CD4-positive, alpha-beta memory T cell (primary cell): ENCODE measurements at regions not wholly inside any gene's neighbourhood (a gene's known extent, or its start where the extent isn't known, plus 50 kb on each side); places are given as distances from the start of the nearest gene placed in this dataset.

Experiments
- CTCF ChIA-PET: fragments of 350-600 bp; sonication (Branson Sonifier 250); formaldehyde crosslinking; loops from one replicate; lab custom pipeline; 2021; ENCODE audit warnings: inconsistent platforms; ENCODE audit not compliant: partially characterized antibody; lab: Charles Lee
- POLR2A ChIA-PET: fragments of 350-600 bp; sonication (Branson Sonifier 250); formaldehyde crosslinking; loops from one replicate; lab custom pipeline; 2021; ENCODE audit not compliant: partially characterized antibody; lab: Charles Lee
- DNase-seq, 5 donors: peaks; one replicate each; pipeline versions ENCODE4 v3.0.0 to v3.0.0-alpha.2; 2020 to 2022; ENCODE audit warnings: mixed read lengths in 1 of 5
- H3K27ac ChIP-seq: one replicate; pipeline ENCODE4 v1.7.0; 2013; ENCODE audit warnings: low read depth, low read length
- H3K27me3 ChIP-seq: 2 replicates; pipeline ENCODE4 v1.7.0; 2013; ENCODE audit warnings: mild to moderate bottlenecking, low read length, moderate library complexity; ENCODE audit not compliant: insufficient read depth
- H3K36me3 ChIP-seq: 2 replicates; pipeline ENCODE4 v1.7.0; 2013; ENCODE audit warnings: mild to moderate bottlenecking, low read length, moderate library complexity; ENCODE audit not compliant: insufficient read depth
- H3K4me1 ChIP-seq: 2 replicates; pipeline ENCODE4 v1.7.0; 2013; ENCODE audit warnings: mild to moderate bottlenecking, low read length, moderate library complexity; ENCODE audit not compliant: insufficient read depth
- H3K4me3 ChIP-seq, 2 donors: one replicate each; pipeline ENCODE4 v1.7.0; 2013; ENCODE audit warnings: low read length in 2 of 2, mild to moderate bottlenecking in 1 of 2
- H3K9me3 ChIP-seq, 2 donors: one replicate each; pipeline ENCODE4 v1.7.0; 2013; ENCODE audit warnings: low read length in 2 of 2, control low read depth in 1 of 2; ENCODE audit not compliant: control insufficient read depth in 1 of 2
- H3K27ac Mint-ChIP-seq, 7 donors: one replicate each; pipeline ENCODE4 v1.8.0; 2020 to 2021; ENCODE audit warnings: mixed read lengths in 7 of 7, mild to moderate bottlenecking in 6 of 7, inconsistent platforms in 3 of 7, moderate library complexity in 3 of 7
- H3K27me3 Mint-ChIP-seq, 2 donors: one replicate each; pipeline ENCODE4 v1.8.0; 2020 to 2021; ENCODE audit warnings: mixed read lengths in 2 of 2
- H3K36me3 Mint-ChIP-seq, 2 donors: one replicate each; pipeline ENCODE4 v1.8.0; 2020 to 2021; ENCODE audit warnings: mixed read lengths in 2 of 2, inconsistent platforms in 1 of 2, mild to moderate bottlenecking in 1 of 2
- H3K4me1 Mint-ChIP-seq, 4 donors: one replicate each; pipeline ENCODE4 v1.8.0; 2020 to 2021; ENCODE audit warnings: mixed read lengths in 4 of 4, mild to moderate bottlenecking in 1 of 4
- H3K4me3 Mint-ChIP-seq, 8 donors: one replicate each; pipeline ENCODE4 v1.8.0; 2020 to 2021; ENCODE audit warnings: mixed read lengths in 8 of 8, mild to moderate bottlenecking in 7 of 8, moderate library complexity in 6 of 8, inconsistent platforms in 3 of 8
- H3K9me3 Mint-ChIP-seq, 8 donors: one replicate each; pipeline ENCODE4 v1.8.0; 2020 to 2021; ENCODE audit warnings: mixed read lengths in 8 of 8, mild to moderate bottlenecking in 5 of 8, inconsistent platforms in 3 of 8, moderate library complexity in 1 of 8
- intact Hi-C: fragments of 100-400 bp; cut with micrococcal nuclease; formaldehyde crosslinking; loops from one replicate; pipeline ENCODE4 v1.15.1; 2023

DNA sequence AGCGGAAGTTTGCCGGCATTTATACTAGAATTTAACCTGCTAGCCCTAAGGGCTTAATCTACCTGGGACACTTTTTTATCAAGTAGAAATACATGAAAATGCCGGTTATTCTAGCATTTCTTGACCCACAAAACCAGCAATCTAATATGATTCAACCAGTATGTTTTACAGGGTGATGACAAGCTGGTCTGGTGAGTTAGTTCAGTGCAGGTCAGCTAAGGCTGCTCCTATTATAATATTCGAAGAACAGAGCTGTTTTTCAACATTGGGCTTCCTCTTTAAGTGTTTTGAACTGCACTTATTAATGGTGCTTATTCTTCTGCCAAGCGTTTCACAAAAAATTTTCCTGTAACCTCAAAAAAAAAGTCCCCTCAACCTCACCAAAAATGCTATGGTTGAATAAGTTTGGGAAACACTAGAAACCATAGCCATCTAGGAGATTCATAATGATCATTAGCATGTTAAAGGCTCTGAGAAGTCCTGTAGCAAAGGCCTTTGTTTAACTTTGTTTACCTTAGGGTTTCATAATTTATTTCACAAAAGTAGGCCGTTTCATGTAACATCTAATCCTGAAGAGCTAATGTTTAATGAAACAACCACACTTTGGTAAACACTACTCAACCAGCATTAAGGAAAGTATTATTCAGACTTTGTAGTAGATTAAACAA lies 526.6 kb downstream of the KLF12 start:
- H3K27me3 Mint-ChIP-seq, result no peaks in the 10 kb centered on the region
- DNase-seq, result no peak
- Histone ChIP-seq H3K9me3 (no peaks in the 10 kb centered on the region), H3K4me1 (no peaks in the 10 kb centered on the region), H3K4me3 (no peak overlapping the region), H3K27me3 (no peaks in the 10 kb centered on the region), H3K36me3 (no peaks in the 10 kb centered on the region), H3K27ac (no peak overlapping the region)
- no peak overlapping the region for H3K27ac Mint-ChIP-seq
- H3K36me3 Mint-ChIP-seq, result no peaks in the 10 kb centered on the region
- peaks cover 0 to 8% (median 4%) of the 10 kb centered on the region in 8 donors for H3K9me3 Mint-ChIP-seq
- intact Hi-C loops, result no loop called here
- ChIA-PET POLR2A (no interaction called here), CTCF (no interaction called here)
- peaks cover 0 to 4% (median 2%) of the 10 kb centered on the region in 4 donors for H3K4me1 Mint-ChIP-seq
- no peak overlapping the region for H3K4me3 Mint-ChIP-seq

- Histone ChIP-seq H3K36me3 (no peaks in the 10 kb centered on the region), H3K4me3 (no peak overlapping the region), H3K4me1 (no peaks in the 10 kb centered on the region), H3K9me3 (no peaks in the 10 kb centered on the region), H3K27ac (no peak overlapping the region), H3K27me3 (no peaks in the 10 kb centered on the region)
- ChIA-PET CTCF (interaction anchor here (1.0 kb wide), 1 partner anchor 13 kb away, joined by 3 read pairs; no protein-coding TSS in a partner anchor), POLR2A (no interaction called here)
- Mint-ChIP-seq H3K4me3 (no peak overlapping the region), H3K27me3 (no peaks in the 10 kb centered on the region), H3K9me3 (peaks cover 0 to 8% (median 4%) of the 10 kb centered on the region in 8 donors), H3K4me1 (no peaks in the 10 kb centered on the region), H3K36me3 (no peaks in the 10 kb centered on the region), H3K27ac (no peak overlapping the region)
- no peak for DNase-seq
- intact Hi-C loops, result no loop called here
Measured at GRCh38 chr13:73603646-73604045, 530.6 kb downstream of the KLF12 start.

- no peaks in the 10 kb centered on the region for H3K27me3 Mint-ChIP-seq
- no peak overlapping the region for H3K27ac Mint-ChIP-seq
- peak overlapping the region in 1 of 8 donors; percentile 10 for H3K4me3 Mint-ChIP-seq
- H3K9me3 ChIP-seq, result no peaks in the 10 kb centered on the region
- POLR2A ChIA-PET, result no interaction called here
- intact Hi-C loops, result no loop called here
- no peak for DNase-seq
- H3K9me3 Mint-ChIP-seq, result peaks cover 0 to 8% (median 4%) of the 10 kb centered on the region in 8 donors
- no peak overlapping the region for H3K27ac ChIP-seq
- no peaks in the 10 kb centered on the region for H3K4me1 ChIP-seq
- H3K27me3 ChIP-seq, result no peaks in the 10 kb centered on the region
- H3K36me3 Mint-ChIP-seq, result no peaks in the 10 kb centered on the region
- no peaks in the 10 kb centered on the region for H3K4me1 Mint-ChIP-seq
- H3K4me3 ChIP-seq, result no peak overlapping the region
- CTCF ChIA-PET, result no interaction called here
- no peaks in the 10 kb centered on the region for H3K36me3 ChIP-seq
Measured at GRCh38 chr13:73602295-73602694, 531.9 kb downstream of the KLF12 start.

- Mint-ChIP-seq H3K4me3 (no peak overlapping the region), H3K27ac (no peak overlapping the region), H3K4me1 (peaks cover 0 to 4% (median under 1%) of the 10 kb centered on the region in 4 donors), H3K27me3 (no peaks in the 10 kb centered on the region), H3K9me3 (peaks cover 0 to 8% (median 4%) of the 10 kb centered on the region in 8 donors), H3K36me3 (no peaks in the 10 kb centered on the region)
- POLR2A ChIA-PET, result no interaction called here
- no peaks in the 10 kb centered on the region for H3K36me3 ChIP-seq
- no peaks in the 10 kb centered on the region for H3K27me3 ChIP-seq
- DNase-seq, result no peak
- H3K9me3 ChIP-seq, result no peaks in the 10 kb centered on the region
- H3K27ac ChIP-seq, result no peak overlapping the region
- CTCF ChIA-PET, result no interaction called here
- intact Hi-C loops, result no loop called here
- H3K4me1 ChIP-seq, result peaks cover 2% of the 10 kb centered on the region
- H3K4me3 ChIP-seq, result no peak overlapping the region
Measured at GRCh38 chr13:73601708-73602107, 532.5 kb downstream of the KLF12 start.

GRCh38 chr13:73599232-73600128 lies 534.7 kb downstream of the KLF12 start:
- intact Hi-C loops, result no loop called here
- Mint-ChIP-seq H3K4me3 (no peak overlapping the region), H3K4me1 (peaks cover 6 to 11% (median 7%) of the 10 kb centered on the region in 4 donors), H3K27me3 (no peaks in the 10 kb centered on the region), H3K27ac (no peak overlapping the region), H3K36me3 (no peaks in the 10 kb centered on the region), H3K9me3 (peaks cover 0 to 7% (median 4%) of the 10 kb centered on the region in 8 donors)
- Histone ChIP-seq H3K36me3 (no peaks in the 10 kb centered on the region), H3K27me3 (no peaks in the 10 kb centered on the region), H3K4me3 (no peak overlapping the region), H3K27ac (no peak overlapping the region), H3K4me1 (peaks cover 9% of the 10 kb centered on the region), H3K9me3 (no peaks in the 10 kb centered on the region)
- DNase-seq, result no peak
- ChIA-PET POLR2A (no interaction called here), CTCF (interaction anchor here (2.0 kb wide), 1 partner anchor 10 kb away, joined by 4 read pairs; no protein-coding TSS in a partner anchor)

- ChIA-PET POLR2A (no interaction called here), CTCF (no interaction called here)
- Histone ChIP-seq H3K36me3 (no peaks in the 10 kb centered on the region), H3K4me1 (peaks cover 9% of the 10 kb centered on the region), H3K27ac (no peak overlapping the region), H3K4me3 (no peak overlapping the region), H3K27me3 (no peaks in the 10 kb centered on the region), H3K9me3 (no peaks in the 10 kb centered on the region)
- Mint-ChIP-seq H3K27me3 (no peaks in the 10 kb centered on the region), H3K4me1 (peaks cover 6 to 11% (median 7%) of the 10 kb centered on the region in 4 donors), H3K36me3 (no peaks in the 10 kb centered on the region), H3K9me3 (peaks cover 0 to 1% (median 0%) of the 10 kb centered on the region in 8 donors), H3K4me3 (no peak overlapping the region), H3K27ac (no peak overlapping the region)
- DNase-seq, result no peak
- intact Hi-C loops, result no loop called here
Measured at GRCh38 chr13:73598020-73598712, 536.0 kb downstream of the KLF12 start.

- H3K4me3 ChIP-seq, result no peak overlapping the region
- no peaks in the 10 kb centered on the region for H3K27me3 ChIP-seq
- peak overlapping the region in 1 of 7 donors; percentile 3 for H3K27ac Mint-ChIP-seq
- H3K36me3 Mint-ChIP-seq, result no peaks in the 10 kb centered on the region
- H3K9me3 ChIP-seq, result no peaks in the 10 kb centered on the region
- ChIA-PET POLR2A (interaction anchor here (1.0 kb wide), 1 partner anchor 29 kb away, joined by 3 read pairs; no protein-coding TSS in a partner anchor), CTCF (no interaction called here)
- H3K27ac ChIP-seq, result no peak overlapping the region
- H3K4me1 Mint-ChIP-seq, result peaks cover 6 to 11% (median 7%) of the 10 kb centered on the region in 4 donors
- H3K9me3 Mint-ChIP-seq, result peaks cover 0 to 1% (median 0%) of the 10 kb centered on the region in 8 donors
- DNase-seq, result no peak
- no peaks in the 10 kb centered on the region for H3K27me3 Mint-ChIP-seq
- no peaks in the 10 kb centered on the region for H3K36me3 ChIP-seq
- no peak overlapping the region for H3K4me3 Mint-ChIP-seq
- H3K4me1 ChIP-seq, result peaks cover 9% of the 10 kb centered on the region
- intact Hi-C loops, result no loop called here
Measured at GRCh38 chr13:73596382-73596781, 537.6 kb downstream of the KLF5 start.
